ENCODE measurements at regions not wholly inside any gene's neighbourhood (a gene's known extent, or its start where the extent isn't known, plus 50 kb on each side); places are given as distances from the start of the nearest gene placed in this dataset.

DNA sequence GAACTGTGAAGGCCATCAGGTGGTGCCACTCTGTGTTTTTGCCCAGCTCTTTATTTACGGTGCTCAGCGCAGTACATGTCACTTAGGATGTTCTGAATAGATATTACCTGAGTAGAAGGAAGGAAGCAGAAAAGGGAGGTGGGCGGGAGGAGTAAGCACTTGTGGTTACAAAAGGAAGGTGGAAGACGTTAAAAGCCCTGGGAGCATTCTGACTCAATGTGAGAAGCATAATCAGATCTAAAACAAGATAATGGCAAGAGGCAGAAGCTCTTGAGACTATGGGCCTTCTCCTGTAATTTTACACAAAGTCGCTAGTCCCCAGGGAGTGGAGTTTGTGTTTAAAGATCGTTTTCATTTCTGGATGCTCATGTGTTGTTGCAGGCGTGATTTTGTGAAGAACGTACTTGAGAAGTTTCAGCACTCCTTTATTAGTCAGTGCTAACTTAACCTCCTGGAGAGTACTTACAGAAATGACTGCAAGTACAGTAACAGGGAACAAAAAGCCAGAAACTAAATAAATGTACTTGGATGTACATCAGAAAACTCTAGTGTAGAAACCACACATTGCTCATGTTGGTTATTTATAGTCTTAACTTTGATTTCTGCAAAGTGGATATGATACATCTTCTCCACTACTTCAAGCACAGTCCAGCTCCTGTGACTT lies 1523.5 kb downstream of the AACS start:
- H4K20me1 ChIP-seq (ENCODE audit: control insufficient read depth, insufficient read depth, insufficient read length): no peaks in the 10 kb centered on the region
- no peak overlapping the region for H2BK15ac ChIP-seq (ENCODE audit: low read depth, low read length)
- H3K23ac ChIP-seq (ENCODE audit: insufficient read length, low read depth, low read length): no peak overlapping the region
- no peak overlapping the region for H2AK5ac ChIP-seq (ENCODE audit: insufficient read length, low read length)
- H3K27me3 Mint-ChIP-seq (ENCODE audit: low read depth): no peaks in the 10 kb centered on the region
- H3K4me3 Mint-ChIP-seq: no peak overlapping the region
- H3K79me1 ChIP-seq (ENCODE audit: insufficient read depth, low read depth, low read length, poor library complexity, severe bottlenecking): no peaks in the 10 kb centered on the region
- H2BK12ac ChIP-seq (ENCODE audit: insufficient read length, low read depth, low read length): no peak overlapping the region
- H2BK120ac ChIP-seq (ENCODE audit: low read depth, low read length, poor library complexity, severe bottlenecking): no peak overlapping the region
- no peaks in the 10 kb centered on the region; a peak in 1 of 7 replicates for H3K36me3 Mint-ChIP-seq (ENCODE audit: insufficient read depth in 1 of 3, low read depth in 3 of 3)
- WGBS (ENCODE audit: extremely low coverage, insufficient read length, low lambda C conversion rate): no CpG with 5 or more reads among the region's 8 CpGs
- no peak overlapping the region for H4K8ac ChIP-seq (replicated peaks; ENCODE audit: insufficient read length, low read depth, low read length)
- H4K5ac ChIP-seq (ENCODE audit: insufficient read length, low read depth, low read length): no peak overlapping the region
- no peak overlapping the region for H4K91ac ChIP-seq (ENCODE audit: insufficient read length, low read depth, low read length)
- H3K4me2 ChIP-seq (ENCODE audit: insufficient read depth, insufficient read length, low read length): no peak overlapping the region
- H2BK20ac ChIP-seq (ENCODE audit: low read depth, low read length, poor library complexity, severe bottlenecking): no peak overlapping the region
- H3K23me2 ChIP-seq (ENCODE audit: insufficient read length, low read depth, low read length, poor library complexity, severe bottlenecking): no peaks in the 10 kb centered on the region
- H3K4ac ChIP-seq (ENCODE audit: low read depth, low read length): no peak overlapping the region
- H3T11ph ChIP-seq (ENCODE audit: low read length): no peak overlapping the region
- no peaks in the 10 kb centered on the region for H3K79me2 ChIP-seq (ENCODE audit: insufficient read depth, low read length)
- no peaks in the 10 kb centered on the region for H3K4me1 Mint-ChIP-seq
- no peak overlapping the region for H3K14ac ChIP-seq (ENCODE audit: insufficient read depth, low read length)
- H3K27me3 ChIP-seq (ENCODE audit: insufficient read depth, low read length): no peaks in the 10 kb centered on the region; the same call in 1 of the 2 replicates
- H2AFZ ChIP-seq (ENCODE audit: low read length): no peak overlapping the region
- no peak overlapping the region for H3K9ac ChIP-seq (ENCODE audit: extremely low read depth, insufficient read length, low read length)
- no peak overlapping the region for H2BK5ac ChIP-seq (ENCODE audit: insufficient read length, low read length)
- TF ChIP-seq CTCF (conservative IDR thresholded peaks at IDR 0.05): no peak
- H3K27ac Mint-ChIP-seq: no peak overlapping the region
- H3K4me1 ChIP-seq (ENCODE audit: insufficient read depth, low read length): no peaks in the 10 kb centered on the region
- no peak overlapping the region for H3K27ac ChIP-seq (ENCODE audit: insufficient read length, low read depth, low read length)
- H3K18ac ChIP-seq (ENCODE audit: insufficient read length, low read depth, low read length): no peak overlapping the region
- H3K56ac ChIP-seq (ENCODE audit: insufficient read length, low read depth, low read length): no peak overlapping the region
- no peak for DNase-seq
- no peaks in the 10 kb centered on the region for H3K9me3 ChIP-seq (ENCODE audit: control insufficient read depth, low read depth, low read length)
- no peaks in the 10 kb centered on the region; a peak in 1 of 5 replicates for H3K9me3 Mint-ChIP-seq

Data from H9 (cell line).